Left renal pelvis (tissue), 4 donors: ENCODE measurements at regions not wholly inside any gene's neighbourhood (a gene's known extent, or its start where the extent isn't known, plus 50 kb on each side); places are given as distances from the start of the nearest gene placed in this dataset.
A peak's percentile ranks its signal among the peaks of the same experiment; 100 is the strongest.
"Not testable (repeated sequence)": the region's sequence is repeated elsewhere in the genome, so short reads cannot be mapped to it uniquely, and the experiment has no call there.

Experiments
- DNase-seq, 4 donors: peaks; one replicate each; pipeline ENCODE4 v3.0.0-alpha.2; 2013; ENCODE audit warnings: low read depth in 4 of 4, low spot score in 3 of 4

- no peak for DNase-seq
Measured at GRCh38 chr3:65126527-65127410, 439.0 kb upstream of the ADAMTS9 start.

- DNase-seq, result not testable (repeated sequence)
Measured at GRCh38 chr3:65120156-65120555, 432.4 kb upstream of the ADAMTS9 start.

- no peak for DNase-seq
Measured at GRCh38 chr3:65118912-65119499, 431.2 kb upstream of the ADAMTS9 start.

GRCh38 chr3:65114041-65114440 lies 426.2 kb upstream of the ADAMTS9 start:
- DNase-seq, result no peak

GRCh38 chr3:65112751-65113300 lies 425.0 kb upstream of the ADAMTS9 start:
- DNase-seq, result no peak

- no peak for DNase-seq
Measured at GRCh38 chr3:65110661-65111060, 422.9 kb upstream of the ADAMTS9 start.

GRCh38 chr3:65109966-65110500 lies 422.2 kb upstream of the ADAMTS9 start:
- DNase-seq, result no peak

GRCh38 chr3:65107174-65107573 lies 419.4 kb upstream of the ADAMTS9 start:
- no peak for DNase-seq

- DNase-seq, result no peak
Measured at GRCh38 chr3:65101450-65101849, 413.6 kb upstream of the ADAMTS9 start.

- no peak for DNase-seq
Measured at GRCh38 chr3:65098400-65098799, 410.6 kb upstream of the ADAMTS9 start.

GRCh38 chr3:65096110-65096745 lies 408.4 kb upstream of the ADAMTS9 start:
- no peak for DNase-seq

GRCh38 chr3:65094723-65095122 lies 406.9 kb upstream of the ADAMTS9 start:
- no peak for DNase-seq

GRCh38 chr3:65093641-65094040 lies 405.8 kb upstream of the ADAMTS9 start:
- DNase-seq, result no peak

- no peak for DNase-seq
Measured at GRCh38 chr3:65091565-65091964, 403.8 kb upstream of the ADAMTS9 start.

- DNase-seq, result no peak
Measured at GRCh38 chr3:65083240-65083639, 395.4 kb upstream of the ADAMTS9 start.

- no peak for DNase-seq
Measured at GRCh38 chr3:65081536-65081935, 393.7 kb upstream of the ADAMTS9 start.

GRCh38 chr3:65080432-65080831 lies 392.6 kb upstream of the ADAMTS9 start:
- no peak for DNase-seq

- no peak for DNase-seq
Measured at GRCh38 chr3:65079560-65079959, 391.8 kb upstream of the ADAMTS9 start.

GRCh38 chr3:65078748-65079147 lies 390.9 kb upstream of the ADAMTS9 start:
- no peak for DNase-seq

- DNase-seq, result no peak
Measured at GRCh38 chr3:65077124-65077523, 389.3 kb upstream of the ADAMTS9 start.

GRCh38 chr3:65070968-65071367 lies 383.2 kb upstream of the ADAMTS9 start:
- DNase-seq, result peak in 1 of 4 donors; percentile 10
